ENCODE measurements at regions not wholly inside any gene's neighbourhood (a gene's known extent, or its start where the extent isn't known, plus 50 kb on each side); places are given as distances from the start of the nearest gene placed in this dataset.
"Not testable (repeated sequence)": the region's sequence is repeated elsewhere in the genome, so short reads cannot be mapped to it uniquely, and the experiment has no call there.

DNA sequence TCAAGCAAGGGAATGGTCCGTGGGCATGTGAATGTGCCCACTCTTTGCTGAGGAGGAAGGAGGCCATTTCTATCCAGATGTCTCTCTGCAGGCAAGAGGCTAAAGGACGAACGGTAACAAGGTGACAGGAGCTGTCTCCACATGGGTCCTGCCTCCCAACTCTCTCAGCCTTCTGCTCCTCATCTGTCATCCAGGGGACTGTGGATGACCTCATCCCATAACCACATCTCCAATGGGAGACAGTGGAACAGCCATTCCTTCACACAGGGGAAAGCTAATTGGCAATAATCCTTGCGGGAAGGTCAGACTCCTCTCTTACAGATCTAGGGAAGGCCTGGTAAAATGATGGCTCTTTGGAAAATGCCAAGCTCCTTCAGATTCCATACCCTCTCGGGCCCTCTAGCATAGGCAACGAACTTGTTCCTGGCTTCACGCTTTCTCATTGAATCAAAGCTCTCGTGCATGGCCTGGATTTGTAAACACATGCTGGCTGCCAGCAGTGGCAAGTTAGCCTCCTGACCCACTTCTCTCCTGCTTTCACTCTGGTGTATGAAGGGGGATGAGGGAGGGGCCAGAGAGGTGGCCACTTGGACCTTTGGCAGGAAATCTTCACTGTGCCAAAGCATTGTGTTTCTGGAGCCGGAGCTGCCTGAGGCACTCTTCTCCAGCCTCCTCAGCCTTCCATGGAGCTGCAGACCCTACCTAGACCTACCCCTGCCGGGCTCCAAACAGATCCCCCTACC lies 94.5 kb upstream of the FAM72C start:
- TF ChIP-seq, protein P1, sequence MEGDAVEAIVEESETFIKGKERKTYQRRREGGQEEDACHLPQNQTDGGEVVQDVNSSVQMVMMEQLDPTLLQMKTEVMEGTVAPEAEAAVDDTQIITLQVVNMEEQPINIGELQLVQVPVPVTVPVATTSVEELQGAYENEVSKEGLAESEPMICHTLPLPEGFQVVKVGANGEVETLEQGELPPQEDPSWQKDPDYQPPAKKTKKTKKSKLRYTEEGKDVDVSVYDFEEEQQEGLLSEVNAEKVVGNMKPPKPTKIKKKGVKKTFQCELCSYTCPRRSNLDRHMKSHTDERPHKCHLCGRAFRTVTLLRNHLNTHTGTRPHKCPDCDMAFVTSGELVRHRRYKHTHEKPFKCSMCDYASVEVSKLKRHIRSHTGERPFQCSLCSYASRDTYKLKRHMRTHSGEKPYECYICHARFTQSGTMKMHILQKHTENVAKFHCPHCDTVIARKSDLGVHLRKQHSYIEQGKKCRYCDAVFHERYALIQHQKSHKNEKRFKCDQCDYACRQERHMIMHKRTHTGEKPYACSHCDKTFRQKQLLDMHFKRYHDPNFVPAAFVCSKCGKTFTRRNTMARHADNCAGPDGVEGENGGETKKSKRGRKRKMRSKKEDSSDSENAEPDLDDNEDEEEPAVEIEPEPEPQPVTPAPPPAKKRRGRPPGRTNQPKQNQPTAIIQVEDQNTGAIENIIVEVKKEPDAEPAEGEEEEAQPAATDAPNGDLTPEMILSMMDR (IDR thresholded peaks at IDR 0.05) = not testable (repeated sequence)
- not testable (repeated sequence) for TF ChIP-seq POLR2A (IDR thresholded peaks at IDR 0.05)
